NCI-H2107 (cell line): ENCODE measurements at regions not wholly inside any gene's neighbourhood (a gene's known extent, or its start where the extent isn't known, plus 50 kb on each side); places are given as distances from the start of the nearest gene placed in this dataset.
A peak's percentile ranks its signal among the peaks of the same experiment; 100 is the strongest.

Source experiments
- DNase-seq: peaks from one replicate; lab custom pipeline; 2025; lab: John Stamatoyannopoulos, UW

DNA sequence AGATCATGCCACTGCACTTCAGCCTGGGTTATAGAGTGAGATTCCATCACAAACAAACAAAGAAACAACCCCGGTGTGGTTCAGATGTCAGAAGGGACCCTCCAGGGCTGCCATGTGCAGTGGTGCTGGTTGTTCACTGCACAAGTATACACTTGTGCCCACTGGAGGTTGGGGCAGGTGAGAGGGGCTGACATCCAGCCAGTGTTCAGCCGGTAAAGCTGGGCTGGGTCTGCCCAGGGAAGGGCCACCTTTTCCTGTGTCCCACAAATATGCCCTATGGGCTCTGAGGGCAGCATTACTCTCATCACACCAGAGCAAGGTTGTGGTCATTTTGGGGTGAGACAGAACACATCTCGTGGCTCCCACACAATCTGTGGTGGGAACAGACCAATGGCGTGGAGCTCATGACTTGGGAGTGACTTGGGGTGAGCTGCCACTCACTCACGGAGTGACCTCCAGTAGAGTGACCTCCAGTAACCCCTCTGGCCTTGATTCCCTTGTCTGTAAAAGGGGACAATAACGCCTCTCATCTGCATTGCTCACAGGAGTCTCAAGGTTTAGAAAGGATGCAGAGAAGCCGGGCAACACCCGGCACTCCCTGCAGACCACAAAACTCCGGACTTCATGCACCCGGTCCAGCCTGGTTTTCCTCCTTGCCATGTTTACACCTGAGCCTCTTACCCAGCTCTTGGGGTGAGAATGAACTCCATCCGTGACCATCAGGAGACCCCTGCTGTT, 69.0 kb upstream of the VRK1 start:
- DNase-seq, result no peak

DNA sequence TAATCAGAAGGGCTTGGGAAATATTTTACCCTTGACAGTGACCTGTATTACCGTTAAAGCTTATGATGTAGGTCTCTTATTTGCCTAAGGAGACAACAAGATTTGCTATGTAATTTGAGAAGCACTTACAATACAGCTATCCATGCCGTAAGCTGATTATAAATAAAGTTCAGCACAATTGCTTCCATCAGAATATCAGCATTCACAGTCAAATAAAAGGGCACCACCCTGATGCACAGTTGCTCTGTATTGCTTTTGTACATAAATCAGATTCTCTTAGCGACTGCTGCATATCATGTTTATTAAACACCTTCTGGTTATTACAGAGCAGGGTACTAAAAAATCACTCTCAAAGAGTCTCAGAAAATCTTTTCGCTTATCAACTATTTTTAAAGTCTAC, 67.3 kb upstream of the VRK1 start:
- no peak for DNase-seq

GRCh38 chr14:96730386-96730785, 66.8 kb upstream of the VRK1 start:
- no peak for DNase-seq

DNA sequence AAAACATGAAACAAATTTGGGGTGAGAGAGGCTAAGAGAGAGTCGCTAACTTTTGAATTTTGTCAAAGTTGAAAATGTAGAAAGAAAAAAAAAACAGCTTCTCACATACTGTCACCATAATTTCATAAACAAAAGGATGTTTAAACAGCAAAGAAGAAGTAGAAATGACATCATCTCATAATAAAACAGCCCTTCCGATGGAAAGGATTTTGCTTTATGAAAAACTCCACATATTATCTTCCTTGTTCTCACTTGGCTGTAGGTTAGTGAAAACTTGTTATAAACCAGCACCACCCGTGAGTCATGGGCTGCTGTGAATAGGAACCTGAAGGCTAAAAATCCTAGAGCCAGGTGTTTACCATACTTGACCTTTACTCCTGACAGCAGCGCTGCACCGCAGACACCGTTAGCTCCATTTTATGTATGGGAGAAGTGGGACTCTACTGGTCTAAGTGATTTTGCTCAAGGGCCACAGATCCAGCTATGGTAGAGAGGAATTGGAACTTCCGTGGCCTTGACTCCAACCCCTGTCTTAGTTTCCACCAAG, 63.0 kb upstream of the VRK1 start:
- DNase-seq, result no peak

GRCh38 chr14:96735526-96735925, 61.7 kb upstream of the VRK1 start:
- peak; percentile 45 for DNase-seq

DNA sequence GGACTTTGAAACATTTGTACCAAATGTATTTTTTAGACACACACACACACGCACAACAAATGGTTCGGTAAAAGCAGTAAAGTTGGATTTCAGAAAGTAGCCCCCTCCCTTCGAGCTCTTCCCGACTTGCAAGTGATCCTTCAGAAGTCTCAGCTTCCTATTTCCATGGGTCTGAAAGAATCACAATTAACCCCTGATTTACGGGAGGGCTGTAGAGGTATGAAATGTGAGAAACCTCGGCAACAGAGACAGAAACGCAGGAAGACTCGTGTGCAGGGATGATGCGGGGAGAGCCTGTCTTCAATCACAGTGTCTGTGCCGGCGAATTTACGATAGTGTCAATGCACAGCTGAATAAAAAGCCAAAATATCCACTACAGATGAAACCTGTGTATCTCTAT, 60.7 kb upstream of the VRK1 start:
- no peak for DNase-seq

GRCh38 chr14:96737881-96738280, 59.3 kb upstream of the VRK1 start:
- DNase-seq, result no peak

GRCh38 chr14:96739200-96739910, 57.8 kb upstream of the VRK1 start:
- no peak for DNase-seq

DNA sequence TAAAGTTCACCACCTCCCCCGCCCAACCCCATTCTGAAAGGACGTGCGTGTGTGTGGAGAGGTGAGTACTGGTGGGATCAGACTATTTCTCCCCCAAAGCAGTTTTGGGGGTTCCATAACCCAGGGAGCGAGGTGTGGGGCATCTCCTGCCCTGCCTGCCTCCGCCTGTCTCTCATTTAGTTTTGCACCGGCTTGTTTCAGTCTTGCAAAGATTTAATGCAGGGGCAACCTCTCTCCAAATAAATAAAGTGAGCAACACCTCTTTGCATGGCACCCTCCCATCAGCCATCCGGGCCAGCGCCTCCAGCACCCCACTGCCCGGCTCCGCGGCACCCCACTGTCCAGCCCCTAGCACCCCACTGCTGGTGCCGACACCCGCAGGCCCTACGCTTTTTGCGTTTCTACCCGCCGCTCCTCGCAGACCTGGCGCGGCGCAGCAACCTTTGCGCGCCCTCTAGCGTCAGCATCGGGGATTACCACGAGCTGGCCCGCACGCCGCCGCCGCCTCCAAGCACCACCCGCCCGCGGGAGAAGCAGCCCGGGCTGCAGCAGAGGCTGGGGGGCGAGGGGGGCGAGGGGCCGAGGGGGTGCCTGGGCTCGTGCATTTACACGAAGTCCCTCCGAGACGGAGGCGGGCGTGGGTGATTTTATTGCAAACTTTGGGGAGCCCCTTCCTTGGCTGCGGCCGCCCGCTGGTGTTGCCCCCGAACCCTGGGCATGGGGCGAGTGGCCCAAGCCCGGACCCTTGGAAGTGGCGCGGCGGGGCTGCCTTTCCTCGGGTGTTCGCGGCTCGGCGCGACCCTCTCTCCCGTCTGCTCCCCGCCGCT, 55.8 kb upstream of the VRK1 start:
- DNase-seq, result no peak

DNA sequence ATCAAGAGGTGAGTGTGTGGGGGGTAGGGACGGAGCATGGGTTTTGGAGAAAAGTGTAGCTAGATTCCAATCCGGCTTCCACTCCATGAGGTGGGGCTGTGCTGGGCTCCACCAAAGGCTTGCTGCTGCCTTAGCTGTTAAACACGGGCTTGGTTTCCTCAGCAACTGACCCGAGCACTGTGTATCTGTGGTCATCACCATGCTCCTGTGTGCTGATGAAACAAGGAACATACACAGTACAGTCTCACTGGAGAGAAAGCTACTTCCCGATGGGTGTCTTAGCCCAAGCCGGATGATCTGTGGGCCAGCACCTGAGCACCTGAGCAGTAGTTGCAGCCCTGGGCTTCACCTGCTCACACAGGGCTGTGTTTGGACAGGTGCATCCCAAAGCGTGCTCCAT, 52.9 kb upstream of the VRK1 start:
- no peak for DNase-seq

DNA sequence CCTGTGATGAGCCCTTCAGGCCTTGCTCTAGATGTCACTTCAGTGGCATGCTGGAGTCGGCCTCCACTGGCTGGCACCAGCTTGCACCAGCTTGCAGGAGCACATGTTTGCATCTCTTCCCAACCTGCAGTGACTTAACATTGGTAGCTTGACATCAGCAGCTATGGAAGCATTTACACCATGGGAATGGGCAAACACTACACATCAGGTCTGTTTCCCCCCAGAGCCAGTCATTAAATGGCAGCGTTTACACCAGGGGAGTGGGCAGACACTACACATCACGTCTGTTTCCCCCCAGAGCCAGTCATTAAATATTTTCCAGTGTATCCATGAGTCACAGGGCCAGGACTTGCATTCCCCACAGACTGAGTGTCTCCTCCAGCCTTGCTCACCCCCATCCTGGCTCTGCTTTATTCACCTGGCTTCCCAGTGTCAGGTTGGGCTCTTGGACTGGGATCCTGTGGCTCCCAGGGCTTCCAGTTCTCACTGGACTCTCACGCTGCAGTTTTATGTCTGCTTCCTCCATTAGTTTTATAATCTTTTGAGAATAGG, 51.6 kb upstream of the VRK1 start:
- no peak for DNase-seq

GRCh38 chr14:96746101-96746500, 51.1 kb upstream of the VRK1 start:
- no peak for DNase-seq

DNA sequence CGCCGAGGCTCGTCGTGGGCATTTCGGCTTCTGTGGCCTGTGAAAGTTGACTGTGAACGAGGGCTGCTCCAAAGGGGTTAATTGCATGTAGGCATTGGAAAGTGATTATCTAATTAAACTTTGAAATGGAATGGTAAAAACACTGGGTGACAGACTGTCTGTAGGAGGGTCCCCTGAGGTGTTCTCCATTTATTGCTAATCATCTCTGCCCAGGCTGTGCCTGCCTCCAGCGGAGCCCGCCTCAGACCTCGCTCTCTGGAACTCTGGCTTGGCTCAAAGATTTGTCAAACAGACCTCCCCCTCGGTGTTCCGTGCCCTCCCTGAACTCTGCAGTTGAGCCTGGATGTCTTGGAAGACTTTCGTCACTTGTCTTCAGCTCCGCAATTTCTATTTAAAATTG, 50.2 kb upstream of the VRK1 start:
- no peak for DNase-seq
